Tibial nerve (tissue), 4 donors: ENCODE measurements at regions not wholly inside any gene's neighbourhood (a gene's known extent, or its start where the extent isn't known, plus 50 kb on each side); places are given as distances from the start of the nearest gene placed in this dataset.

Experiments used
- EP300 ChIP-seq, 2 donors: sonication (generic); formaldehyde crosslinking; IDR thresholded peaks; one replicate each; pipeline ENCODE4 v1.6.1; 2017; ENCODE audit warnings: antibody characterized with exemption in 2 of 2, mild to moderate bottlenecking in 1 of 2
- POLR2A ChIP-seq, 2 donors: fragments of 450-650 bp; IDR thresholded peaks; one replicate each; pipeline ENCODE4 v1.6.1; 2017; ENCODE audit warnings: antibody characterized with exemption in 2 of 2, mild to moderate bottlenecking in 2 of 2, moderate library complexity in 2 of 2
- TF ChIP-seq, protein P1 (sequence below), 5 experiments: fragments of 200-600 bp in 3 of 5; fragments of 450-650 bp in 2 of 5; sonication (generic) in 3 of 5; IDR thresholded peaks; one replicate each; pipeline ENCODE4 v1.5.1; 2016 to 2019; ENCODE audit warnings: antibody characterized with exemption in 5 of 5, mild to moderate bottlenecking in 3 of 5, moderate library complexity in 2 of 5

DNA sequence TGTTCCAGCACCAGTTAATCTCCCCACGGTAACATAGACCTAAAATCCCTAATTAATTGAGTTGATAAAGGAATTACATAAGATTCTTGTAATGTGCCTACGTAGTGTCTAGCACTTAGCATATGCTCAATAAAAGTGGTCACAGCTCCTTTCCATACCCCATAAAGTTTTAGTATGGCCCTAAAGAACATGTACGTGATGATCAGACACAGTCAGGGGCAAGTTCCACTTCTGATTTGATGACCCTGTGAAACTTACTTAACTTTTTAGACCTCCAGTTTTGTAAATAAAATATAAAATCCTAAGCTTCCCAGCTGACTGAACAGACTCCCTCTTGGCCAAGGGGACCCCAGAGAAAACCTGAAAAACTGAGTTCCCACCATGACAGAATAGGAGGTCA lies 391.3 kb upstream of the ERCC4 start:
- TF ChIP-seq, protein P1, sequence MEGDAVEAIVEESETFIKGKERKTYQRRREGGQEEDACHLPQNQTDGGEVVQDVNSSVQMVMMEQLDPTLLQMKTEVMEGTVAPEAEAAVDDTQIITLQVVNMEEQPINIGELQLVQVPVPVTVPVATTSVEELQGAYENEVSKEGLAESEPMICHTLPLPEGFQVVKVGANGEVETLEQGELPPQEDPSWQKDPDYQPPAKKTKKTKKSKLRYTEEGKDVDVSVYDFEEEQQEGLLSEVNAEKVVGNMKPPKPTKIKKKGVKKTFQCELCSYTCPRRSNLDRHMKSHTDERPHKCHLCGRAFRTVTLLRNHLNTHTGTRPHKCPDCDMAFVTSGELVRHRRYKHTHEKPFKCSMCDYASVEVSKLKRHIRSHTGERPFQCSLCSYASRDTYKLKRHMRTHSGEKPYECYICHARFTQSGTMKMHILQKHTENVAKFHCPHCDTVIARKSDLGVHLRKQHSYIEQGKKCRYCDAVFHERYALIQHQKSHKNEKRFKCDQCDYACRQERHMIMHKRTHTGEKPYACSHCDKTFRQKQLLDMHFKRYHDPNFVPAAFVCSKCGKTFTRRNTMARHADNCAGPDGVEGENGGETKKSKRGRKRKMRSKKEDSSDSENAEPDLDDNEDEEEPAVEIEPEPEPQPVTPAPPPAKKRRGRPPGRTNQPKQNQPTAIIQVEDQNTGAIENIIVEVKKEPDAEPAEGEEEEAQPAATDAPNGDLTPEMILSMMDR (IDR thresholded peaks at IDR 0.05) = no peak
- TF ChIP-seq POLR2A (IDR thresholded peaks at IDR 0.05) = no peak
- TF ChIP-seq EP300 (IDR thresholded peaks at IDR 0.05) = no peak
